Gastrocnemius medialis (tissue), 4 donors: ENCODE measurements at regions not wholly inside any gene's neighbourhood (a gene's known extent, or its start where the extent isn't known, plus 50 kb on each side); places are given as distances from the start of the nearest gene placed in this dataset.

Experiments
- CTCF ChIP-seq, 5 experiments: fragments of 450-650 bp in 3 of 5; fragments of 200-600 bp in 2 of 5; sonication (generic) in 2 of 5; IDR thresholded peaks in 4 of 5; conservative IDR thresholded peaks in 1 of 5; 1 replicate in 4 of 5; 2 replicates in 1 of 5; pipeline ENCODE4 v1.5.1; 2016 to 2019; ENCODE audit warnings: antibody characterized with exemption in 5 of 5, mild to moderate bottlenecking in 3 of 5, moderate library complexity in 3 of 5
- POLR2A ChIP-seq, 2 donors: fragments of 450-650 bp; IDR thresholded peaks; one replicate each; pipeline ENCODE4 v1.6.1; 2017; ENCODE audit warnings: antibody characterized with exemption in 2 of 2, mild to moderate bottlenecking in 2 of 2, moderate library complexity in 2 of 2

GRCh38 chr1:238196516-238196915 is 305.8 kb upstream of the ZP4 start:
- TF ChIP-seq CTCF (IDR thresholded peaks at IDR 0.05 in 4 of 5, conservative IDR thresholded peaks at IDR 0.05 in 1 of 5) (no peak), POLR2A (IDR thresholded peaks at IDR 0.05) (no peak)
